ENCODE measurements at regions not wholly inside any gene's neighbourhood (a gene's known extent, or its start where the extent isn't known, plus 50 kb on each side); places are given as distances from the start of the nearest gene placed in this dataset.

DNA sequence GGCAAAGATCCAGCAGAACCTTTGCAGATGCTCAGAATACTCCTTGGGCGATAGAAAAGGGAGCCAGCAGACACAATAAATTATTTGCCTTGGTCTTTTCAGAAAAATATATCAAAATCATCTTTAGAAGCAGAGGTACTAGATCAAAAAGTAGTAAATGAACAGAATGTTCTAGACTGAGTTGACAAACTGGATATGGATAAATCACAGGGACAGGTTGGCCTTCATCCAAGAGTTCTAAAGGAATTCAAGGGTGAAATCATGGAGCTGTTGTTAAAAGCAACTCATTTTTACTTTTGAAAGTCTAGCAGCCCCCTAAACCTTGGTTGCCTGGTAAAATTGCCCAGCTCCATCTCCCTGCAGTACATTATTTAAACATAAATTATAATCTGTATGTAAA lies 99.1 kb downstream of the PLCE1 start:
- TF ChIP-seq POLR2A (IDR thresholded peaks at IDR 0.05; ENCODE audit: low read length) (no peak), GATA1 (IDR thresholded peaks at IDR 0.05; ENCODE audit: low read depth, low read length) (no peak)

Measured in erythroblast (primary cell).